PC-9 (cell line): ENCODE measurements at regions not wholly inside any gene's neighbourhood (a gene's known extent, or its start where the extent isn't known, plus 50 kb on each side); places are given as distances from the start of the nearest gene placed in this dataset.

ENCODE experiments used
- CTCF ChIP-seq: fragments of 200-600 bp; sonication (generic); conservative IDR thresholded peaks from 2 replicates; pipeline ENCODE4 v1.6.1; 2017; ENCODE audit warnings: mixed run types, antibody characterized with exemption, mild to moderate bottlenecking, moderate library complexity
- EZH2 ChIP-seq: fragments of 200-600 bp; sonication (generic); IDR thresholded peaks from 2 replicates; pipeline ENCODE4 v1.8.0; 2017; ENCODE audit warnings: antibody characterized with exemption, low read depth

GRCh38 chr10:118900617-118901016 is 128.9 kb upstream of the NANOS1 start:
- TF ChIP-seq CTCF (no peak), EZH2 (no peak)
